Endothelial cell of umbilical vein (primary cell): ENCODE measurements at regions not wholly inside any gene's neighbourhood (a gene's known extent, or its start where the extent isn't known, plus 50 kb on each side); places are given as distances from the start of the nearest gene placed in this dataset.

Experiments
- BruUV-seq: library from RNA; stranded (reverse); fragments of 400-500 nt; replicated peaks from 2 replicates; lab custom pipeline; 2021; lab: Mats Ljungman, UMichigan
- CTCF ChIA-PET: fragments of 300-600, 350-600 bp; sonication (Branson Sonifier 250); formaldehyde crosslinking; loops from one replicate; lab custom pipeline; 2021; ENCODE audit warnings: antibody characterized with exemption, inconsistent platforms; lab: Charles Lee
- POLR2A ChIA-PET: fragments of 300-600, 350-600 bp; sonication (Branson Sonifier 250); formaldehyde crosslinking; loops from one replicate; lab custom pipeline; 2021; ENCODE audit warnings: antibody characterized with exemption, inconsistent platforms; lab: Charles Lee
- DNase-seq: peaks from one replicate; pipeline ENCODE4 v3.0.0-alpha.2; 2011; ENCODE audit warnings: low read depth, low spot score
- FAIRE-seq: peaks from 2 replicates; lab custom pipeline; 2011; peaks lifted over from hg19 to GRCh38; lab: Jason Lieb, UNC
- H2AFZ ChIP-seq: 2 replicates; pipeline ENCODE4 v1.6.0; 2012; ENCODE audit warnings: low read depth, low read length, control low read depth, inconsistent platforms
- H3K27ac ChIP-seq: 2 replicates; pipeline ENCODE4 v1.5.1; 2011; ENCODE audit warnings: low read depth, mild to moderate bottlenecking, control low read depth, low read length, moderate library complexity; ENCODE audit not compliant: insufficient read depth
- H3K27me3 ChIP-seq, 2 experiments: 2 replicates each; pipeline versions ENCODE4 v1.6.0 to v1.6.1; 2011; ENCODE audit warnings: low read length in 2 of 2, mixed read lengths in 1 of 2; ENCODE audit not compliant: control insufficient read depth in 2 of 2, insufficient read depth in 2 of 2
- H3K36me3 ChIP-seq, 2 experiments: 2 replicates in 1 of 2; 3 replicates in 1 of 2; pipeline ENCODE4 v1.5.1; 2011; ENCODE audit warnings: low read length in 2 of 2, mild to moderate bottlenecking in 1 of 2, moderate library complexity in 1 of 2; ENCODE audit not compliant: control insufficient read depth in 2 of 2, insufficient read depth in 2 of 2; ENCODE audit errors: extremely low read depth in 1 of 2
- H3K4me1 ChIP-seq: 3 replicates; pipeline ENCODE4 v1.5.1; 2011; ENCODE audit warnings: mild to moderate bottlenecking, low read length; ENCODE audit not compliant: control insufficient read depth, insufficient read depth; ENCODE audit errors: extremely low read depth
- H3K4me2 ChIP-seq: 2 replicates; pipeline ENCODE4 v1.6.1; 2011; ENCODE audit warnings: low read length, control low read depth, mixed read lengths; ENCODE audit not compliant: insufficient read depth
- H3K4me3 ChIP-seq, 3 experiments: fragments of 200-600 bp in 1 of 3; sonication (generic), shearing (Covaris generic) in 1 of 3; replicated peaks in 1 of 3; 2 replicates each; pipeline ENCODE4 v1.5.1; 2011 to 2016; ENCODE audit warnings: control low read depth in 3 of 3, low read length in 3 of 3, mild to moderate bottlenecking in 2 of 3, inconsistent platforms in 1 of 3, low read depth in 1 of 3, moderate library complexity in 1 of 3; ENCODE audit not compliant: insufficient read depth in 1 of 3
- H3K79me2 ChIP-seq: 2 replicates; pipeline ENCODE4 v1.6.0; 2012; ENCODE audit warnings: low read length, inconsistent platforms; ENCODE audit not compliant: control insufficient read depth, insufficient read depth
- H3K9ac ChIP-seq: replicated peaks from 2 replicates; pipeline ENCODE3; 2011; ENCODE audit warnings: low read length, control low read depth; ENCODE audit not compliant: insufficient read depth; ENCODE audit errors: extremely low read depth
- H3K9me1 ChIP-seq: replicated peaks from 3 replicates; pipeline ENCODE4 v1.6.0; 2011; ENCODE audit warnings: mild to moderate bottlenecking, low read length; ENCODE audit not compliant: control insufficient read depth, insufficient read depth; ENCODE audit errors: extremely low read depth
- H3K9me3 ChIP-seq: replicated peaks from 2 replicates; pipeline ENCODE4 v1.5.1; 2012; ENCODE audit warnings: low read length, inconsistent platforms; ENCODE audit not compliant: control insufficient read depth, insufficient read depth
- H4K20me1 ChIP-seq: replicated peaks from 2 replicates; pipeline ENCODE3; 2011; ENCODE audit warnings: mild to moderate bottlenecking, low read length; ENCODE audit not compliant: control insufficient read depth, insufficient read depth; ENCODE audit errors: extremely low read depth
- FOS ChIP-seq: IDR thresholded peaks from 2 replicates; pipeline ENCODE4 v1.6.1; 2011; ENCODE audit warnings: mild to moderate bottlenecking, low read length, moderate library complexity, borderline replicate concordance; ENCODE audit not compliant: insufficient read depth
- JUN ChIP-seq: IDR thresholded peaks from 2 replicates; pipeline ENCODE4 v1.6.1; 2011; ENCODE audit warnings: borderline replicate concordance, low read depth; ENCODE audit not compliant: insufficient read length, insufficient read depth
- MYC ChIP-seq: IDR thresholded peaks from one replicate; pipeline ENCODE4 v1.6.1; 2011; ENCODE audit warnings: mild to moderate bottlenecking, low read depth, low read length
- dilution Hi-C: fragments of 300-500 bp; cut with MboI; formaldehyde crosslinking; loops from one replicate; pipeline ENCODE4 v1.15.0; 2019; ENCODE audit warnings: low sequenced_read_pairs; ENCODE audit not compliant: extremely low pct_ligation_motif_present
- intact Hi-C: fragments of 100-400 bp; cut with micrococcal nuclease; formaldehyde crosslinking; loops from one replicate; pipeline ENCODE4 v1.10.0; 2022

- no peaks in the 10 kb centered on the region for H3K79me2 ChIP-seq
- no peaks in the 10 kb centered on the region for H3K36me3 ChIP-seq
- POLR2A ChIA-PET, result no interaction called here
- no peak overlapping the region for H3K9ac ChIP-seq
- H4K20me1 ChIP-seq, result no peaks in the 10 kb centered on the region
- peak overlapping the region; percentile 39 for H3K27ac ChIP-seq
- no peaks in the 10 kb centered on the region for H3K9me1 ChIP-seq
- intact Hi-C loops, result no loop called here
- H3K4me3 ChIP-seq, result no peak overlapping the region
- H3K27me3 ChIP-seq, result no peaks in the 10 kb centered on the region
- TSS peak; percentile 96 for BruUV-seq
- H3K4me1 ChIP-seq, result peaks cover 5% of the 10 kb centered on the region
- H3K4me2 ChIP-seq, result peak overlapping the region; percentile 39
- CTCF ChIA-PET, result interaction anchor here (0.6 to 1.3 kb wide), 4 partner anchors 9 to 22 kb away, joined by 3 to 6 read pairs (median 4); no protein-coding TSS in a partner anchor
- no peak overlapping the region for H2AFZ ChIP-seq
- dilution Hi-C loops, result no loop called here
- DNase-seq (peak; percentile 69), FAIRE-seq (no peak)
- TF ChIP-seq FOS (peak; percentile 94), MYC (no peak), JUN (peak; percentile 63)
- H3K9me3 ChIP-seq, result no peaks in the 10 kb centered on the region
Measured at GRCh38 chr3:103712320-103713008, 1277.6 kb downstream of the ZPLD1 start.

GRCh38 chr3:103729547-103729946, 1294.7 kb downstream of the ZPLD1 start:
- POLR2A ChIA-PET, result no interaction called here
- Histone ChIP-seq H3K36me3 (no peaks in the 10 kb centered on the region), H3K4me2 (no peak overlapping the region), H3K9ac (no peak overlapping the region), H3K9me3 (no peaks in the 10 kb centered on the region), H3K79me2 (no peaks in the 10 kb centered on the region), H2AFZ (no peak overlapping the region), H4K20me1 (no peaks in the 10 kb centered on the region), H3K27me3 (no peaks in the 10 kb centered on the region), H3K9me1 (no peaks in the 10 kb centered on the region), H3K4me3 (no peak overlapping the region), H3K27ac (no peak overlapping the region), H3K4me1 (no peaks in the 10 kb centered on the region)
- FAIRE-seq, result no peak
- no peak for TF ChIP-seq MYC
- dilution Hi-C loops, result no loop called here
- no peak for DNase-seq
- BruUV-seq, result no TSS peak
- CTCF ChIA-PET, result no interaction called here
- intact Hi-C loops, result no loop called here
